Thymus (tissue), 11 donors: ENCODE measurements at regions not wholly inside any gene's neighbourhood (a gene's known extent, or its start where the extent isn't known, plus 50 kb on each side); places are given as distances from the start of the nearest gene placed in this dataset.

Experiments used
- DNase-seq, 9 donors: peaks; one replicate each; pipeline ENCODE4 v3.0.0-alpha.2; 2013; ENCODE audit warnings: low spot score in 9 of 9, low read depth in 6 of 9, missing footprints in 1 of 9
- H3K27ac ChIP-seq, 2 donors: one replicate each; pipeline ENCODE4 v1.5.1; 2013; ENCODE audit warnings: control low read depth in 1 of 2, low read depth in 1 of 2, low read length in 1 of 2, mild to moderate bottlenecking in 1 of 2, moderate library complexity in 1 of 2
- H3K27me3 ChIP-seq, 2 donors: one replicate each; pipeline ENCODE4 v1.5.1; 2013; ENCODE audit warnings: low read length in 1 of 2; ENCODE audit not compliant: control insufficient read depth in 2 of 2, insufficient read depth in 1 of 2
- H3K36me3 ChIP-seq, 2 donors: one replicate each; pipeline ENCODE4 v1.5.1; 2013; ENCODE audit warnings: low read length in 1 of 2, mild to moderate bottlenecking in 1 of 2, moderate library complexity in 1 of 2; ENCODE audit not compliant: control insufficient read depth in 2 of 2, insufficient read depth in 2 of 2
- H3K4me1 ChIP-seq, 2 donors: one replicate each; pipeline ENCODE4 v1.5.1; 2013; ENCODE audit warnings: low read length in 2 of 2; ENCODE audit not compliant: control insufficient read depth in 2 of 2, insufficient read depth in 2 of 2
- H3K4me3 ChIP-seq, 2 donors: one replicate each; pipeline ENCODE4 v1.5.1; 2013; ENCODE audit warnings: low read length in 2 of 2, control low read depth in 1 of 2, mild to moderate bottlenecking in 1 of 2
- H3K9me3 ChIP-seq, 2 donors: one replicate each; pipeline ENCODE4 v1.5.1; 2013; ENCODE audit warnings: low read length in 1 of 2, mild to moderate bottlenecking in 1 of 2; ENCODE audit not compliant: control insufficient read depth in 2 of 2, insufficient read depth in 1 of 2
- WGBS: extraction: QIAGEN DNeasy Blood & Tissue Kit; methylation state at CpG from one replicate; pipeline ENCODE4 v1.1.7; 2013; 5-methylcytosine and 5-hydroxymethylcytosine counted together
- donor health status: healthy.

- H3K27ac ChIP-seq = no peak overlapping the region
- no peaks in the 10 kb centered on the region for H3K4me1 ChIP-seq
- H3K27me3 ChIP-seq = no peaks in the 10 kb centered on the region
- 97% methylated on average over 3 of the region's 3 CpGs for WGBS
- no peak for DNase-seq
- H3K36me3 ChIP-seq = no peaks in the 10 kb centered on the region
- H3K9me3 ChIP-seq = no peaks in the 10 kb centered on the region
- no peak overlapping the region for H3K4me3 ChIP-seq
Observed at GRCh38 chr10:121221072-121221471, 369.9 kb downstream of the WDR11 start.

GRCh38 chr10:121221991-121222390 is 370.8 kb downstream of the WDR11 start:
- WGBS = 83% methylated on average over 8 of the region's 8 CpGs
- Histone ChIP-seq H3K27ac (no peak overlapping the region), H3K9me3 (no peaks in the 10 kb centered on the region), H3K27me3 (no peaks in the 10 kb centered on the region), H3K36me3 (no peaks in the 10 kb centered on the region), H3K4me1 (no peaks in the 10 kb centered on the region), H3K4me3 (no peak overlapping the region)
- no peak for DNase-seq

GRCh38 chr10:121222842-121223241 is 371.7 kb downstream of the WDR11 start:
- no peaks in the 10 kb centered on the region for H3K36me3 ChIP-seq

GRCh38 chr10:121231079-121231478 is 367.2 kb downstream of the FGFR2 start:
- no peak for DNase-seq
- 93% methylated on average over 5 of the region's 5 CpGs for WGBS

More at GRCh38 chr10:121222842-121223241, 371.7 kb downstream of the WDR11 start:
- no peaks in the 10 kb centered on the region for H3K27me3 ChIP-seq
- no peak for DNase-seq
- no peak overlapping the region for H3K27ac ChIP-seq
- WGBS = 84% methylated on average over 2 of the region's 2 CpGs
- no peaks in the 10 kb centered on the region for H3K9me3 ChIP-seq
- no peaks in the 10 kb centered on the region for H3K4me1 ChIP-seq
- no peak overlapping the region for H3K4me3 ChIP-seq

GRCh38 chr10:121232494-121232893 is 365.8 kb downstream of the FGFR2 start:
- no peak overlapping the region for H3K27ac ChIP-seq
- no peak overlapping the region for H3K4me3 ChIP-seq
- no peak for DNase-seq
- no peaks in the 10 kb centered on the region for H3K27me3 ChIP-seq
- H3K9me3 ChIP-seq = no peaks in the 10 kb centered on the region
- no peaks in the 10 kb centered on the region for H3K36me3 ChIP-seq
- H3K4me1 ChIP-seq = no peaks in the 10 kb centered on the region
- 88% methylated on average over 10 of the region's 10 CpGs for whole genome bisulfite sequencing

More at GRCh38 chr10:121231079-121231478, 367.2 kb downstream of the FGFR2 start:
- H3K27me3 ChIP-seq = no peaks in the 10 kb centered on the region
- no peaks in the 10 kb centered on the region for H3K36me3 ChIP-seq
- no peaks in the 10 kb centered on the region for H3K4me1 ChIP-seq
- no peaks in the 10 kb centered on the region for H3K9me3 ChIP-seq
- H3K4me3 ChIP-seq = no peak overlapping the region
- no peak overlapping the region for H3K27ac ChIP-seq

GRCh38 chr10:121235692-121236091 is 362.6 kb downstream of the FGFR2 start:
- Histone ChIP-seq H3K9me3 (peaks cover 2 to 5% of the 10 kb centered on the region in 2 donors), H3K36me3 (no peaks in the 10 kb centered on the region), H3K27ac (no peak overlapping the region), H3K27me3 (no peaks in the 10 kb centered on the region), H3K4me3 (no peak overlapping the region), H3K4me1 (no peaks in the 10 kb centered on the region)
- no peak for DNase-seq
- 94% methylated on average over 2 of the region's 2 CpGs for WGBS

- Histone ChIP-seq H3K36me3 (no peaks in the 10 kb centered on the region), H3K9me3 (peaks cover 2 to 5% of the 10 kb centered on the region in 2 donors), H3K27ac (no peak overlapping the region), H3K4me1 (no peaks in the 10 kb centered on the region), H3K27me3 (no peaks in the 10 kb centered on the region), H3K4me3 (no peak overlapping the region)
- WGBS = 72% methylated on average over 4 of the region's 4 CpGs
- DNase-seq = no peak
Observed at GRCh38 chr10:121236621-121237020, 361.6 kb downstream of the FGFR2 start.

GRCh38 chr10:121237718-121238117 is 360.5 kb downstream of the FGFR2 start:
- Histone ChIP-seq H3K4me3 (no peak overlapping the region), H3K27me3 (no peaks in the 10 kb centered on the region), H3K4me1 (no peaks in the 10 kb centered on the region), H3K36me3 (no peaks in the 10 kb centered on the region), H3K27ac (no peak overlapping the region), H3K9me3 (peaks cover 2 to 5% of the 10 kb centered on the region in 2 donors)
- 83% methylated on average over 2 of the region's 2 CpGs for WGBS
- no peak for DNase-seq

GRCh38 chr10:121240011-121240410 is 358.2 kb downstream of the FGFR2 start:
- H3K36me3 ChIP-seq = no peaks in the 10 kb centered on the region
- peaks cover 2 to 5% of the 10 kb centered on the region in 2 donors for H3K9me3 ChIP-seq
- no peak for DNase-seq
- WGBS = 82% methylated on average over 4 of the region's 4 CpGs
- no peaks in the 10 kb centered on the region for H3K27me3 ChIP-seq
- no peak overlapping the region for H3K4me3 ChIP-seq
- no peak overlapping the region for H3K27ac ChIP-seq
- H3K4me1 ChIP-seq = no peaks in the 10 kb centered on the region

- no peaks in the 10 kb centered on the region for H3K4me1 ChIP-seq
Observed at GRCh38 chr10:121240556-121240955, 357.7 kb downstream of the FGFR2 start.

More at GRCh38 chr10:121240556-121240955, 357.7 kb downstream of the FGFR2 start:
- Histone ChIP-seq H3K27me3 (no peaks in the 10 kb centered on the region), H3K4me3 (no peak overlapping the region), H3K27ac (no peak overlapping the region), H3K9me3 (peaks cover 2 to 5% of the 10 kb centered on the region in 2 donors), H3K36me3 (no peaks in the 10 kb centered on the region)
- WGBS = 78% methylated on average over 2 of the region's 2 CpGs
- no peak for DNase-seq
